ENCODE measurements at regions not wholly inside any gene's neighbourhood (a gene's known extent, or its start where the extent isn't known, plus 50 kb on each side); places are given as distances from the start of the nearest gene placed in this dataset.

DNA sequence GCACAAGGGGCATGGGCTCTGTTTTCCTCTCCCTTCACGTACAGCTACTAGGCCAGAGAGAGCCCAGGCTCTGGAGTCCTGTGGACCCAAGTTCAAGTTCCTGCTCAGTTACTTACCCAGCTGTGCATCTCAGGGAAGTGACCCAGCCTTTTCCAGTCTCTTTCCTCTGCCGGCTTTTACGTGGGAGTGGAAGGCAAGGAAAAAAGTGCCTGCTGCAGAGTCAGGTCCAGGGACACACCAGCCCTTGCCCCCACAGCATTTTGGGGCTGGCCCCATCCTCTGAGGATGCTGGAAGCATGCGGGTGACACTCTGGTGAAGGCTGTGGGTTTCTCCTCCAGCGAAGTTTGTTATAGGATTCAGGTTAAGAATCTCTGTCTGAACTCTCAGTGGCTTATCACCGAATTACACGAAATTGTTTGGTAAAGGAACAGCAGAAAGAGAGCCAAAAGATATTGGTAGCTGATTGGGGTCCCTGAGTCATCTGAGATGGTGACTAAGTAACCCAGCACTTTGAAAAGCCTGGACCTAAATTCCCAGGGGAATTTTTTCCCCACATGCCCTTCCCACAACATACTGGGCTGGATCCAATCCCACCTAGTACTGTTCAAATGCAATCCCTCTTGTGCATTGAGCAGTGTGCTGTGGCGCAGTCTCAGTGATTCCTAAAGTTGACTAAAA lies 424.3 kb downstream of the RPS24 start:
- intact Hi-C loops (cut with micrococcal nuclease; ENCODE audit: unreplicated experiment), result no loop called here
- no TSS peak for BruUV-seq (replicated peaks)
- no peak for DNase-seq (ENCODE audit: low spot score)

DNA sequence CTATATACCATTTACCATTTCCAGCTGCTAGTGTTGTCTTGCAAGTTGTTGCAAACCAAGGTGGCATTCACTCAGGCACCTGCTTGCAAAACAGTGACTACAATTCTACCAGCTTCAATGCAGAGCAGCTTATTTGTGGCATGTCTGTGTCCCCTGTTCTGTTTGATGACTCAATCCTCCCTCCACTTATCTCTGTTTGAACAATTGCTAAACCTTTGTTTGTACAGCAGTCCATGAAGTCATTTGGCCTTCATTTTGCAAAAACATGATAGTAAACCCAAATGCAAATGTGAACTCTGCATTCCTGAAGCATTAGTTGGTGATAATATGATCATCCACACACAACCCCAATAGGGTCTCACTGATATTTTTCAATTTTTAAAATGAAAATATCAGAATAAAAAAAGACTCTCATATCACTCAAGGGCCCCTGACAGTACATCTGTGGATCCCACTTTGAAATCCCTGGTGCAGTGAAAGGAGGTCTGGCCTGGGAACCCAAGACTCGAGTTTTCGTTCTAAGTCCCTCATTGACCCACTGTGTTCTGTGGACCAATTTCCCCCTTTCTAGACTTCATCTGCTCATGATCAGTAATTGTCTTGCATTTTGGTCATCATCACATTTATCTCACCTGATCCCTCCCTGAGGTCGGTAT lies 425.4 kb downstream of the RPS24 start:
- no TSS peak for BruUV-seq (replicated peaks)

More for the DNA sequence above, 424.3 kb downstream of the RPS24 start:
- H3K27ac ChIP-seq (ENCODE audit: low read depth, low read length, poor library complexity, severe bottlenecking), result no peak overlapping the region
- H3K9me3 ChIP-seq (ENCODE audit: low read depth, low read length, poor library complexity, severe bottlenecking), result no peaks in the 10 kb centered on the region
- no peak overlapping the region for H3K4me3 ChIP-seq (ENCODE audit: low read depth, low read length, poor library complexity, severe bottlenecking)
- H3K4me1 ChIP-seq (ENCODE audit: insufficient read depth, low read length, poor library complexity, severe bottlenecking), result peaks cover 8% of the 10 kb centered on the region
- no peaks in the 10 kb centered on the region for H3K27me3 ChIP-seq (replicated peaks; ENCODE audit: insufficient read depth, low read depth, low read length, poor library complexity)
- H3K36me3 ChIP-seq (ENCODE audit: insufficient read depth, low read length, poor library complexity, severe bottlenecking), result no peaks in the 10 kb centered on the region
- ChIA-PET POLR2A (ENCODE audit: low non-redundant PET) (no interaction called here), CTCF (no interaction called here)
- TF ChIP-seq EZH2 (IDR thresholded peaks at IDR 0.05; ENCODE audit: borderline replicate concordance, low read depth, low read length, poor library complexity, severe bottlenecking), result no peak

DNA sequence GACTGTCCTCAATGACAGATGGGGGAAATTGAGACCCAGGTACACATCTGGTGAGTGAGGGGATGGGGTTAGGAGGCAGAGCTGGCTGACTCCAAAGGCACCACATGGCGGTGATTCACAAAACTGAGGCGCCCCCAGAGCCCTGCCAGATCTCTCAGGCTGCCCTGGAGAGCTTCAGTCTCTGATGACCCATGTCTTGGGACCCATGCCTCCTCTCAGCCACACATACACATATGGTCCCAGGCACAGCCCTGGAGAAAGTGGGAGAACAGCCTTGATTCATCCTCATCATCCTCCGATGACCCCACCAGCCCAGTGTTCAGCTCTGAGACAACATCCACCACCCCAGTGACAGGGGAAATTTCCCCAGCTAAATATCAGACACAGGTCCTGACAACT lies 426.0 kb downstream of the RPS24 start:
- no TSS peak for BruUV-seq (replicated peaks)

More for the DNA sequence above, 425.4 kb downstream of the RPS24 start:
- ChIA-PET CTCF (no interaction called here), POLR2A (ENCODE audit: low non-redundant PET) (no interaction called here)
- Histone ChIP-seq H3K27me3 (replicated peaks; ENCODE audit: insufficient read depth, low read depth, low read length, poor library complexity) (no peaks in the 10 kb centered on the region), H3K4me3 (ENCODE audit: low read depth, low read length, poor library complexity, severe bottlenecking) (no peak overlapping the region), H3K9me3 (ENCODE audit: low read depth, low read length, poor library complexity, severe bottlenecking) (no peaks in the 10 kb centered on the region), H3K36me3 (ENCODE audit: insufficient read depth, low read length, poor library complexity, severe bottlenecking) (no peaks in the 10 kb centered on the region), H3K27ac (ENCODE audit: low read depth, low read length, poor library complexity, severe bottlenecking) (no peak overlapping the region), H3K4me1 (ENCODE audit: insufficient read depth, low read length, poor library complexity, severe bottlenecking) (peaks cover 8% of the 10 kb centered on the region)
- intact Hi-C loops (cut with micrococcal nuclease; ENCODE audit: unreplicated experiment), result no loop called here
- DNase-seq (ENCODE audit: low spot score), result no peak
- no peak for TF ChIP-seq EZH2 (IDR thresholded peaks at IDR 0.05; ENCODE audit: borderline replicate concordance, low read depth, low read length, poor library complexity, severe bottlenecking)
- TF ChIP-seq, protein P1, sequence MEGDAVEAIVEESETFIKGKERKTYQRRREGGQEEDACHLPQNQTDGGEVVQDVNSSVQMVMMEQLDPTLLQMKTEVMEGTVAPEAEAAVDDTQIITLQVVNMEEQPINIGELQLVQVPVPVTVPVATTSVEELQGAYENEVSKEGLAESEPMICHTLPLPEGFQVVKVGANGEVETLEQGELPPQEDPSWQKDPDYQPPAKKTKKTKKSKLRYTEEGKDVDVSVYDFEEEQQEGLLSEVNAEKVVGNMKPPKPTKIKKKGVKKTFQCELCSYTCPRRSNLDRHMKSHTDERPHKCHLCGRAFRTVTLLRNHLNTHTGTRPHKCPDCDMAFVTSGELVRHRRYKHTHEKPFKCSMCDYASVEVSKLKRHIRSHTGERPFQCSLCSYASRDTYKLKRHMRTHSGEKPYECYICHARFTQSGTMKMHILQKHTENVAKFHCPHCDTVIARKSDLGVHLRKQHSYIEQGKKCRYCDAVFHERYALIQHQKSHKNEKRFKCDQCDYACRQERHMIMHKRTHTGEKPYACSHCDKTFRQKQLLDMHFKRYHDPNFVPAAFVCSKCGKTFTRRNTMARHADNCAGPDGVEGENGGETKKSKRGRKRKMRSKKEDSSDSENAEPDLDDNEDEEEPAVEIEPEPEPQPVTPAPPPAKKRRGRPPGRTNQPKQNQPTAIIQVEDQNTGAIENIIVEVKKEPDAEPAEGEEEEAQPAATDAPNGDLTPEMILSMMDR (conservative IDR thresholded peaks at IDR 0.05; ENCODE audit: low read depth, low read length), result no peak

More for the DNA sequence above, 426.0 kb downstream of the RPS24 start:
- H3K27me3 ChIP-seq (replicated peaks; ENCODE audit: insufficient read depth, low read depth, low read length, poor library complexity), result no peaks in the 10 kb centered on the region
- ChIA-PET CTCF (no interaction called here), POLR2A (ENCODE audit: low non-redundant PET) (no interaction called here)
- H3K4me1 ChIP-seq (ENCODE audit: insufficient read depth, low read length, poor library complexity, severe bottlenecking), result peaks cover 8% of the 10 kb centered on the region
- H3K36me3 ChIP-seq (ENCODE audit: insufficient read depth, low read length, poor library complexity, severe bottlenecking), result no peaks in the 10 kb centered on the region
- no peak for TF ChIP-seq EZH2 (IDR thresholded peaks at IDR 0.05; ENCODE audit: borderline replicate concordance, low read depth, low read length, poor library complexity, severe bottlenecking)
- TF ChIP-seq, protein P1 (conservative IDR thresholded peaks at IDR 0.05; ENCODE audit: low read depth, low read length), result no peak
- no peak overlapping the region for H3K27ac ChIP-seq (ENCODE audit: low read depth, low read length, poor library complexity, severe bottlenecking)
- no peak for DNase-seq (ENCODE audit: low spot score)
- intact Hi-C loops (cut with micrococcal nuclease; ENCODE audit: unreplicated experiment), result no loop called here
- H3K9me3 ChIP-seq (ENCODE audit: low read depth, low read length, poor library complexity, severe bottlenecking), result no peaks in the 10 kb centered on the region
- no peak overlapping the region for H3K4me3 ChIP-seq (ENCODE audit: low read depth, low read length, poor library complexity, severe bottlenecking)
